ENCODE measurements at regions not wholly inside any gene's neighbourhood (a gene's known extent, or its start where the extent isn't known, plus 50 kb on each side); places are given as distances from the start of the nearest gene placed in this dataset.

DNA sequence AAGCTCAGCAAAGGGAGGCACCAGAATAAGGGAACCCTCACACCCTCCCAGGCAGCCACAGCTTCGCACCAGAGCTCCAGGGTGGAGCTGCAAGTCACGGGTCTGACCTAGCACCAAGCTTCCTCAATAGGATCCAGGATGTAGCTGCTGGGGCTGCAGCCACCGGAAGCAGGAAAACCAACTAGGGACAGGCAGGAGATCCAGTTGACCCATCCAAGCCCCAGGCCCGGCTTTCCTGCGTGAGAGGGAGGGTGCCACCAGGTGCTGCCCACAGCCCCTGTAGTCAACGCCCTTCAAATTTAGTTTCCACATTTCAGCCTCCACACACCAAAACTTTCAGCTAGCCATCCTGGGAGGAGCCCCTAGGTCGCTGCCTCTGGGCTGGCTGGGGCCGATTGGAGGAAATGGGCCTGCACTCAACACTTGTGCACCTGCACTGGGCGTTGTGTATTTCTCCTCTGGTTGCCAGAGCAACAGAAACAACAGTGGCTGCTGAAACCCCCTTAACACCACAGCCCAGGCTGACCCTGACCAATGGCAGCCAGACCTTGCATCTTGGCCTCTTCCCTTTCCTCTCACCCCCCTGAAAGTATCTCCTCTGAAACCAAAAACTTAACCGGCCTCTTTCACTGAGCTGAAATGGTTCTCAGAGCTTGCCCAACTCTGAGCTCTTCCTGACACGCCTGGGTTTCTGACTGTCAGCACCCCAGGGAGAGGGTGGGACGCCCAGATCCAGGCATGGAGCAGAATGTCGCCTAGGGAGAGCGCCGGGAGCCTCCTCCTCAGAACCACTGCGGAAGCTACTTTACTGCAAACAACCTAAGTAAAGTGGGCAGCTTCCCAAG, 226.5 kb upstream of the MAP3K1 start:
- TF ChIP-seq, protein P1, sequence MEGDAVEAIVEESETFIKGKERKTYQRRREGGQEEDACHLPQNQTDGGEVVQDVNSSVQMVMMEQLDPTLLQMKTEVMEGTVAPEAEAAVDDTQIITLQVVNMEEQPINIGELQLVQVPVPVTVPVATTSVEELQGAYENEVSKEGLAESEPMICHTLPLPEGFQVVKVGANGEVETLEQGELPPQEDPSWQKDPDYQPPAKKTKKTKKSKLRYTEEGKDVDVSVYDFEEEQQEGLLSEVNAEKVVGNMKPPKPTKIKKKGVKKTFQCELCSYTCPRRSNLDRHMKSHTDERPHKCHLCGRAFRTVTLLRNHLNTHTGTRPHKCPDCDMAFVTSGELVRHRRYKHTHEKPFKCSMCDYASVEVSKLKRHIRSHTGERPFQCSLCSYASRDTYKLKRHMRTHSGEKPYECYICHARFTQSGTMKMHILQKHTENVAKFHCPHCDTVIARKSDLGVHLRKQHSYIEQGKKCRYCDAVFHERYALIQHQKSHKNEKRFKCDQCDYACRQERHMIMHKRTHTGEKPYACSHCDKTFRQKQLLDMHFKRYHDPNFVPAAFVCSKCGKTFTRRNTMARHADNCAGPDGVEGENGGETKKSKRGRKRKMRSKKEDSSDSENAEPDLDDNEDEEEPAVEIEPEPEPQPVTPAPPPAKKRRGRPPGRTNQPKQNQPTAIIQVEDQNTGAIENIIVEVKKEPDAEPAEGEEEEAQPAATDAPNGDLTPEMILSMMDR (conservative IDR thresholded peaks at IDR 0.05; ENCODE audit: low read depth, low read length): no peak
- TF ChIP-seq EZH2 (IDR thresholded peaks at IDR 0.05; ENCODE audit: borderline replicate concordance, low read depth, low read length, poor library complexity, severe bottlenecking): no peak
